ENCODE measurements at regions not wholly inside any gene's neighbourhood (a gene's known extent, or its start where the extent isn't known, plus 50 kb on each side); places are given as distances from the start of the nearest gene placed in this dataset.

DNA sequence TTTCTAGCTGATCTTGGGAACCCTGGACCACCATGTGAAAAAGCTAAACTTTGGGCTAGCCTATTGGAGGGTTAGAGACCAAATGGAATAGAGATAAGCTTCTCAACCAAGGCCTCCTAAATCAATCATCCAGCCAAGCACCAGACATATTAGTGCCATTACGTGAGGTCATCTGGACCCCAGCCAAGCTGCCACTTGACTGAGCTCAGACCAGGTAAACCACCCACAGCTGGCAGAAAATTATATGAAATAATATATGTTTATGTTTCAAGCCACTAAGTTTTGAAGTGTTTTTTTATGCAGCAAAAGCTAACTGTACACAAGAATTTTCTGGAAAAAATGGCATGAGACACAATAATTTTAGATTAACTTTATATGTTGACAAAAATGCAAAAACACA, 82.6 kb upstream of the PCGF5 start:
- DNase-seq (ENCODE audit: low read depth in 2 of 2), result no peak

DNA sequence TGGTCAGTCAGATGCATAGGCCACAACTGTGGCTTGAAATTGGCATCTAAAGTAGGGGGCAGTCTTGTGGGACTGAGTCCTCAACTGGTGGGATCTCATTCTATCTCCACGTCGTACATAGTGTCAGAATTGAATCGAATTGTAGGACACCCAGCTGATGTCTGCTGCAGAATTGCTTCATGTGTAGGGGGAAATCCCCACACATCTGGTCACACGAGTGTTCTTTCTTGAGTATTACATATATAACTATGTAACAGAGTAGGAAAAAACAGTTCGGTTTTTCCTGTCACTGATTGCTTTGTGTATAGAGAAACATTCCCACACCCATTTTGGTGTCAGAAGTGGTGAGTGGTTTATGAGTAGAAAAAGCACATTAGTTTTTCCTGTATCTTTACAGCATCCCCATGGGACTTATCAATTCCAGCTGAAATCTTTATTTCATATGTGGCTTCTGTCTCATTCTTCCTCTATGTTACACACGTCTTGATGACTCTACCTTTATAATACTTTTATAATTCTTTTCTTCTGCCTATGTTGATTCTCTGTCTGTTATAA, 79.4 kb upstream of the PCGF5 start:
- DNase-seq (ENCODE audit: low read depth in 2 of 2), result no peak

GRCh38 chr10:91144961-91145360, 75.5 kb upstream of the PCGF5 start:
- no peak for DNase-seq (ENCODE audit: low read depth in 2 of 2)

DNA sequence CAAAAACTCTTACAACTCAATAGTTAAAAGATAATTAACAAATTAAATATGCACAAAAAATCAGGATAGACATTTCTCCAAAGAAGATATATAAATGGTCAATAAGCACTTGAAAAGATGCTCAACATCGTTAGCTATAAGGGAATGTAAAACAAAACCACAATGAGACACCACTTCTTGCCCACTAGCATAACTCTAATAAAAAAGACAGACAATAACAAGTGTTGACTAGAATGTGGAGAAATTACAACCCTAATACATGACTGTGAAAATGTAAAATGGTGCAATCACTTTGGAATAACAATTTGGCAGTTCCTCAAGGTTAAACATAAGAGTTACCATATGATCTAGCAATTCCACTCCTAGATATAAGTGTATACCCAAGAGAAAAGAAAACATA, 74.3 kb upstream of the PCGF5 start:
- no peak for DNase-seq (ENCODE audit: low read depth in 2 of 2)

DNA sequence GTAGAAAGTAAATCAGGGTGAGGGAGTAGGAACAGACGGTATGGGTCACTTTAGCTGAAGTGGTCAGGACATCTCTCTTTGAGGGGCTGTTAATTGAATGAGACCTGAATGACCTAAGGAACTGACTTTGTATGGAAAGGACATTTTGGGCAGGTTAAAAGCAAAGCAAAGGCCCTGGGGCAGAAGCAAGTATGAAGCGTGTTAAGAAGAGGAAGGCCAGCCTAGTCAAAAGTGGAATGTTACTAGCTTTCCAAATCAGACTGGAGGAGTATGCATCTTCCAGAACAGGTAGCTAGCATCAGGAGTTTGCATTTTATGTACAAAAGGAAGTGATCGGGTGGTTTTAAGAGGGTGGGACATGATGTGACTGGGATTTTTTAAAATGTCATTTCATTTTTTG, 70.9 kb upstream of the PCGF5 start:
- no peak for DNase-seq (ENCODE audit: low read depth in 2 of 2)

DNA sequence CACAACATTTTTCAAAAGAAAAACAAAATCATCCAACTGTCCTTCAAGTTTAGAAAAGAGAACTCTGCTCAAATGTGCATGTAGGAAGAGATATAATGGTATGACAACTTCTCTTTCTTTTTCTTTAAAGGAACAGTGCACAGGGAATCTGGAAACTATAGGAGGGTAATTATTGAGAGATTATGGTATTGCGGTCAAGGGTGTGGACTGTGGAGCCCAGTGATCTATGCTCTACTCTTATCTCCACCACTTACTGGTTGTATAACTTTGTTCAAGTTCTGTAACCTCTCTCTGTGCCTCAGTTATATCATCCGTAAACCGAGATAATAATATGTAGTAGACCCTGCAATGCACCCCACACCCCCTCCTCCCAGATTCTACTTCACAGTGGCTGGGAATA, 69.8 kb upstream of the PCGF5 start:
- DNase-seq (ENCODE audit: low read depth in 2 of 2), result no peak

GRCh38 chr10:91153508-91153907, 67.0 kb upstream of the PCGF5 start:
- no peak for DNase-seq (ENCODE audit: low read depth in 2 of 2)

DNA sequence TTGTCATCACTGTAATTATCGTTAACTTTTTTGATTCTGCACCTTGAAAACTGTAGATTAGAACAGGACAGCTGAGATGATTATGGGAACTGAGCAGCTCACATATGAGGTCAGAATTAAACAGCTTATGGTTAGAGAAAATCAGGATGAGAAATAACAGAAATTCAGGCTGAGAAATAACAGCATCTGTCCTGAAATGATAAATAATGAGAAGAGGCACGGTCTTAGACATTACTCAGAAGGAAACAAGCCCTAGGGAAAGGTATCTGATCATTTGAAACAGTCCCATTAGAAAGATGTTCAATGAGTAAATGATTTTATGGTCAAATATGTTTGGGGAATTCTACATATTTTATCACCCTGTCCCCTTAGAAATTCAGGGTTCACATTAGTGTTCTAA, 65.6 kb upstream of the PCGF5 start:
- DNase-seq (ENCODE audit: low read depth in 2 of 2), result no peak

DNA sequence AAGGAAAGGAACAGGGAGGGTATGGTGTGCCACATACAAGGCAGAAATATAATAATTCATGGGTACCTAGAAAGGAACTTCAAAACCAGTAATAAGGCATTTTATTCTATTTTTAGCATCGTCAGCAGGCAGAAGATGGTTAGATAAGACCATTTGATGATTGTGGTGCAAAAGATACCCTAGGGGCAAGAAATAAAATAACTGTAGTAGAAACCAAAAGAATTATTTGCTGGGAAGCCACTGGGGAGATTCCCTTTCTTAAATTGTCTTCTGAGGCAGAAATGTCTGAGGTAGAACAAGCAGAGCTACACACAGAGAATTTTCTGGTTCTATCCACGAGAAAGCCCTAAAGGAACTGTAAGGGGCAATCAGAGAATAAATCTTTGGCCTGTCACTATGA, 64.3 kb upstream of the PCGF5 start:
- no peak for DNase-seq (ENCODE audit: low read depth in 2 of 2)

DNA sequence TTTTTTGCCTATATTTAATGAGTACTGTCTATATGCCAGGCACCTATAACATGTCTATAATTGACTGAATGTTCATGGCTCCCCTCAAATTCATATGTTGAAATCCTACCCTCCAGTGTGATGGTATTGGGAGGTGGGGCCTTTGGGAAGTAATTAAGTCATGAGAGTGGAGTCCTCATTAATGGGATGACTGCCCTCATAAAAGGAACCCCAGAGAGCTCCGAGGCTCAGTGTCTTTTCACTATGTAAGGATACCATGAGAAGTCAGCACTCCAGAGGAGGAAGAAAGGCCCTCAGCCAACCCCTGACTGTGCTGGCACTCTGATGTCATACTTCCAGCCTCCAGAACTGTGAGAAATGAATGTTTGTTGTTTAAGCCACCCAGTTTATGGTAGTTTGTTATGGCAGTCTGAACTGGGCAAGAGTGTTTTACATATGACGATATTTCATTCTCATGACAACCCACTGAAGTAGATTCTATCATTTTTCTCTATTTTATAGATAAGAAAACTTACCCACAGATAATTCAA, 61.1 kb upstream of the PCGF5 start:
- no peak for DNase-seq (ENCODE audit: low read depth in 2 of 2)

GRCh38 chr10:91162050-91162494, 58.4 kb upstream of the PCGF5 start:
- DNase-seq (ENCODE audit: low read depth in 2 of 2), result peak in 1 of 2 donors; percentile 2

- DNase-seq (ENCODE audit: low read depth in 2 of 2), result peak; percentile 60 to 67
These were observed 57.8 kb upstream of the PCGF5 start for GRCh38 chr10:91162495-91163268.

DNA sequence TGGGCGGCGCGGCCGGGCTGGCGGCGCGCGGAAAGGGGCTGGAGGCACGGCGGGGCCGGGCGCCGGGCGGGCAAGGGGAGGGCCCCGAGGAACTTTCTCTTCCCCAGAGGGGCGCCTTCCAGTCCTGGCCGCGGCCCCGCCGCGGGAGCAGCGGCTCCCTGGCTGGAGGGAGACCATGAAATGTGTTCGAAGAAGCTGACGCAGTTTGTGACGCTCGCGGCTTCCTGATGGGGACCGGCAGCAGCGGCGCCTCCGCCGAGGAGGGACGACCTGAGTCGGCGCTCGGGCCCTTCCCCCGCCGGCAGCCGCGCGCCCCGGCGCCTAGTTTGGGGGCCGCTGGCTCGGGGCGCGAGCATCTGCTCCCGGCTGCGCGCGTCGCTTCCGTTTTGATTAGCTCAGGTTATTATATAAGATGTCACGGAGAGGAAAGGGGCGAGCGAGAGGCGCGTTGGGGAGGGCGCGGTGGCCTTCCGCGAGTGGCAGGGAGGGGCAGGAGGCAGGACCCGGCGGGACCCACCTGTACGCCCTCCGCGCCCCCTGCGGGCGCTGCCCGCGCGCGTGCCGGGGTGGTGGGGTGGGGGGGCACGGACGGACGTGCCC, 57.1 kb upstream of the PCGF5 start:
- DNase-seq (ENCODE audit: low read depth in 2 of 2), result peak; percentile 47 to 57

GRCh38 chr10:91163869-91164474, 56.5 kb upstream of the PCGF5 start:
- peak; percentile 41 to 63 for DNase-seq (ENCODE audit: low read depth in 2 of 2)

GRCh38 chr10:91164520-91165065, 55.9 kb upstream of the PCGF5 start:
- DNase-seq (ENCODE audit: low read depth in 2 of 2), result no peak

DNA sequence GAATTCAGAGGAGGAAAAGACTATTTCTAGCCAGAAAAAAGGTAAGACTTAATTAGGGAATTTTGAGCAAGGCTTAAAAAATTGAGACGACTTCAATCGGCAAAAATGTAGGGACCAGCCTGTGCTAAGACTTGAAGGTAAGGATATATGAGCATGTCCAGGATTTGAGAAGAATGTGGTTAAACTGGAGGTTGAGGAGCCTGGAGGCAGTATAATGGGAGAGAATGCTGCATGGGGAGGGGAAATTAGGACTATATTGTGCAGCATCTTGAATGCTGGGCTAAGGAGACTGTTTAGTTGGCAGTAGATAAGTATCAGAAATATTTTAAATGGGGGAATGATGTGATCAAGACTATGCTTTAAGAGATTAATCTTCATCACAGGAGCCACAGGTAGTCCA, 53.1 kb upstream of the PCGF5 start:
- DNase-seq (ENCODE audit: low read depth in 2 of 2), result no peak

DNA sequence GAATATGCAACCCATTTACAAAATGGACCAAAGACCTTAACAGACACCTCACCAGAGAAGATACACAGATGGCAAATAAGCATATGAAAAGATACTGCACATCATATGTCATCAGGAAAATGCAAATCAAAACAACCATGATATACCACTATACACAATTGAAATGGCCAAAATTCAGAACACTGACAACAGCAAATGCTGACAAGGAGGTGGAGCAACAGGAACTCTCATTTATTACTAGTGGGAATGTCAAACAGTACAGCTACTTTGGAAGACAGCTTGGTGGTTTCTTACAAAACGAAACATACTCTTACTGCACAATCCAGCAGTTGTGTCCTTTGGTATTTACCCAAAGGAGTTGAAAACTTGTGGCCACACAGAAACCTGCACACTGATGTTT, 50.0 kb upstream of the PCGF5 start:
- DNase-seq (ENCODE audit: low read depth in 2 of 2), result no peak

Measured in stimulated activated CD8-positive, alpha-beta memory T cell treated with anti-CD3 and anti-CD28 coated beads, Interleukin-2, amount 100 ng/mL, for 1 hour (primary cell).